ENCODE measurements at regions not wholly inside any gene's neighbourhood (a gene's known extent, or its start where the extent isn't known, plus 50 kb on each side); places are given as distances from the start of the nearest gene placed in this dataset.

- no peaks in the 10 kb centered on the region for H3K9me3 ChIP-seq (replicated peaks; ENCODE audit: low read length)
- peaks cover 29% of the 10 kb centered on the region for H3K27me3 ChIP-seq (ENCODE audit: control insufficient read depth, insufficient read depth, low read length)
- no peak overlapping the region for H3K4me2 ChIP-seq (ENCODE audit: low read length)
- no peaks in the 10 kb centered on the region for H3K4me1 ChIP-seq (ENCODE audit: control insufficient read depth, insufficient read depth, low read length)
- no peaks in the 10 kb centered on the region for H3K36me3 ChIP-seq (ENCODE audit: insufficient read depth, low read length)
- H3K4me3 ChIP-seq (ENCODE audit: low read length): no peak overlapping the region
- H3K9ac ChIP-seq (ENCODE audit: low read depth, low read length): no peak overlapping the region
These were observed 157.6 kb downstream of the MN1 start for GRCh38 chr22:27643907-27644306.

- Histone ChIP-seq H3K4me3 (ENCODE audit: low read length) (no peak overlapping the region), H3K27me3 (ENCODE audit: control insufficient read depth, insufficient read depth, low read length) (peaks cover 32% of the 10 kb centered on the region), H3K9me3 (replicated peaks; ENCODE audit: low read length) (no peaks in the 10 kb centered on the region), H3K9ac (ENCODE audit: low read depth, low read length) (no peak overlapping the region), H3K36me3 (ENCODE audit: insufficient read depth, low read length) (no peaks in the 10 kb centered on the region), H3K4me1 (ENCODE audit: control insufficient read depth, insufficient read depth, low read length) (no peaks in the 10 kb centered on the region), H3K4me2 (ENCODE audit: low read length) (no peak overlapping the region)
These were observed 157.0 kb downstream of the MN1 start for GRCh38 chr22:27644566-27644965.

- Histone ChIP-seq H3K9me3 (replicated peaks; ENCODE audit: low read length) (no peaks in the 10 kb centered on the region), H3K9ac (ENCODE audit: low read depth, low read length) (no peak overlapping the region), H3K27me3 (ENCODE audit: control insufficient read depth, insufficient read depth, low read length) (peaks cover 36% of the 10 kb centered on the region), H3K36me3 (ENCODE audit: insufficient read depth, low read length) (no peaks in the 10 kb centered on the region), H3K4me3 (ENCODE audit: low read length) (no peak overlapping the region), H3K4me1 (ENCODE audit: control insufficient read depth, insufficient read depth, low read length) (no peaks in the 10 kb centered on the region), H3K4me2 (ENCODE audit: low read length) (no peak overlapping the region)
These were observed 154.0 kb downstream of the MN1 start for GRCh38 chr22:27647540-27647939.

- Histone ChIP-seq H3K27me3 (ENCODE audit: control insufficient read depth, insufficient read depth, low read length) (peaks cover 32% of the 10 kb centered on the region), H3K4me3 (ENCODE audit: low read length) (no peak overlapping the region), H3K4me2 (ENCODE audit: low read length) (no peak overlapping the region), H3K9me3 (replicated peaks; ENCODE audit: low read length) (no peaks in the 10 kb centered on the region), H3K4me1 (ENCODE audit: control insufficient read depth, insufficient read depth, low read length) (no peaks in the 10 kb centered on the region), H3K9ac (ENCODE audit: low read depth, low read length) (no peak overlapping the region), H3K36me3 (ENCODE audit: insufficient read depth, low read length) (no peaks in the 10 kb centered on the region)
These were observed 153.5 kb downstream of the MN1 start for GRCh38 chr22:27648074-27648473.

GRCh38 chr22:27648853-27649252, 152.7 kb downstream of the MN1 start:
- Histone ChIP-seq H3K4me3 (ENCODE audit: low read length) (no peak overlapping the region), H3K36me3 (ENCODE audit: insufficient read depth, low read length) (no peaks in the 10 kb centered on the region), H3K4me2 (ENCODE audit: low read length) (no peak overlapping the region), H3K4me1 (ENCODE audit: control insufficient read depth, insufficient read depth, low read length) (no peaks in the 10 kb centered on the region), H3K9me3 (replicated peaks; ENCODE audit: low read length) (no peaks in the 10 kb centered on the region), H3K9ac (ENCODE audit: low read depth, low read length) (no peak overlapping the region), H3K27me3 (ENCODE audit: control insufficient read depth, insufficient read depth, low read length) (peaks cover 28% of the 10 kb centered on the region)

GRCh38 chr22:27650572-27650971, 151.0 kb downstream of the MN1 start:
- Histone ChIP-seq H3K9ac (ENCODE audit: low read depth, low read length) (no peak overlapping the region), H3K4me1 (ENCODE audit: control insufficient read depth, insufficient read depth, low read length) (no peaks in the 10 kb centered on the region), H3K27me3 (ENCODE audit: control insufficient read depth, insufficient read depth, low read length) (peaks cover 42% of the 10 kb centered on the region), H3K4me2 (ENCODE audit: low read length) (no peak overlapping the region), H3K9me3 (replicated peaks; ENCODE audit: low read length) (no peaks in the 10 kb centered on the region), H3K4me3 (ENCODE audit: low read length) (no peak overlapping the region), H3K36me3 (ENCODE audit: insufficient read depth, low read length) (no peaks in the 10 kb centered on the region)

- Histone ChIP-seq H3K4me2 (ENCODE audit: low read length) (no peak overlapping the region), H3K4me1 (ENCODE audit: control insufficient read depth, insufficient read depth, low read length) (no peaks in the 10 kb centered on the region), H3K27me3 (ENCODE audit: control insufficient read depth, insufficient read depth, low read length) (peaks cover 44% of the 10 kb centered on the region), H3K4me3 (ENCODE audit: low read length) (no peak overlapping the region), H3K36me3 (ENCODE audit: insufficient read depth, low read length) (no peaks in the 10 kb centered on the region), H3K9me3 (replicated peaks; ENCODE audit: low read length) (no peaks in the 10 kb centered on the region), H3K9ac (ENCODE audit: low read depth, low read length) (no peak overlapping the region)
These were observed 150.6 kb downstream of the MN1 start for GRCh38 chr22:27650985-27651384.

- Histone ChIP-seq H3K27me3 (ENCODE audit: control insufficient read depth, insufficient read depth, low read length) (peaks cover 49% of the 10 kb centered on the region), H3K9me3 (replicated peaks; ENCODE audit: low read length) (no peaks in the 10 kb centered on the region), H3K4me1 (ENCODE audit: control insufficient read depth, insufficient read depth, low read length) (no peaks in the 10 kb centered on the region), H3K36me3 (ENCODE audit: insufficient read depth, low read length) (no peaks in the 10 kb centered on the region), H3K4me3 (ENCODE audit: low read length) (no peak overlapping the region), H3K4me2 (ENCODE audit: low read length) (no peak overlapping the region), H3K9ac (ENCODE audit: low read depth, low read length) (no peak overlapping the region)
These were observed 150.1 kb downstream of the MN1 start for GRCh38 chr22:27651486-27651885.

- no peak overlapping the region for H3K4me3 ChIP-seq (ENCODE audit: low read length)
- H3K27me3 ChIP-seq (ENCODE audit: control insufficient read depth, insufficient read depth, low read length): peaks cover 43% of the 10 kb centered on the region
- no peaks in the 10 kb centered on the region for H3K4me1 ChIP-seq (ENCODE audit: control insufficient read depth, insufficient read depth, low read length)
- H3K9me3 ChIP-seq (replicated peaks; ENCODE audit: low read length): no peaks in the 10 kb centered on the region
- no peak overlapping the region for H3K4me2 ChIP-seq (ENCODE audit: low read length)
- no peaks in the 10 kb centered on the region for H3K36me3 ChIP-seq (ENCODE audit: insufficient read depth, low read length)
- H3K9ac ChIP-seq (ENCODE audit: low read depth, low read length): no peak overlapping the region
These were observed 146.8 kb downstream of the MN1 start for GRCh38 chr22:27654546-27655445.

GRCh38 chr22:27655582-27656185, 145.9 kb downstream of the MN1 start:
- H3K9me3 ChIP-seq (replicated peaks; ENCODE audit: low read length): no peaks in the 10 kb centered on the region
- no peaks in the 10 kb centered on the region for H3K4me1 ChIP-seq (ENCODE audit: control insufficient read depth, insufficient read depth, low read length)
- H3K9ac ChIP-seq (ENCODE audit: low read depth, low read length): no peak overlapping the region
- H3K4me3 ChIP-seq (ENCODE audit: low read length): no peak overlapping the region
- no peaks in the 10 kb centered on the region for H3K36me3 ChIP-seq (ENCODE audit: insufficient read depth, low read length)
- H3K4me2 ChIP-seq (ENCODE audit: low read length): no peak overlapping the region
- peaks cover 43% of the 10 kb centered on the region for H3K27me3 ChIP-seq (ENCODE audit: control insufficient read depth, insufficient read depth, low read length)

- no peaks in the 10 kb centered on the region for H3K4me1 ChIP-seq (ENCODE audit: control insufficient read depth, insufficient read depth, low read length)
- peaks cover 36% of the 10 kb centered on the region for H3K27me3 ChIP-seq (ENCODE audit: control insufficient read depth, insufficient read depth, low read length)
- H3K4me3 ChIP-seq (ENCODE audit: low read length): no peak overlapping the region
- no peaks in the 10 kb centered on the region for H3K36me3 ChIP-seq (ENCODE audit: insufficient read depth, low read length)
- H3K9ac ChIP-seq (ENCODE audit: low read depth, low read length): no peak overlapping the region
- H3K4me2 ChIP-seq (ENCODE audit: low read length): no peak overlapping the region
- no peaks in the 10 kb centered on the region for H3K9me3 ChIP-seq (replicated peaks; ENCODE audit: low read length)
These were observed 144.6 kb downstream of the MN1 start for GRCh38 chr22:27656970-27657369.

- Histone ChIP-seq H3K4me2 (ENCODE audit: low read length) (no peak overlapping the region), H3K36me3 (ENCODE audit: insufficient read depth, low read length) (no peaks in the 10 kb centered on the region), H3K4me1 (ENCODE audit: control insufficient read depth, insufficient read depth, low read length) (peaks cover 6% of the 10 kb centered on the region), H3K9ac (ENCODE audit: low read depth, low read length) (no peak overlapping the region), H3K4me3 (ENCODE audit: low read length) (no peak overlapping the region), H3K9me3 (replicated peaks; ENCODE audit: low read length) (no peaks in the 10 kb centered on the region), H3K27me3 (ENCODE audit: control insufficient read depth, insufficient read depth, low read length) (peaks cover 19% of the 10 kb centered on the region)
These were observed 141.2 kb downstream of the MN1 start for GRCh38 chr22:27660306-27660705.

Data from skeletal muscle satellite cell (primary cell).